H1 (cell line): ENCODE measurements at regions not wholly inside any gene's neighbourhood (a gene's known extent, or its start where the extent isn't known, plus 50 kb on each side); places are given as distances from the start of the nearest gene placed in this dataset.

Source experiments
- CTBP2 ChIP-seq: IDR thresholded peaks from 2 replicates; pipeline ENCODE4 v1.7.0; 2011; ENCODE audit warnings: borderline replicate concordance, mild to moderate bottlenecking, moderate library complexity, mixed read lengths, low read length; ENCODE audit not compliant: insufficient read depth, insufficient read length
- JUN ChIP-seq: IDR thresholded peaks from 2 replicates; pipeline ENCODE4 v1.6.1; 2011; ENCODE audit warnings: low read depth, mild to moderate bottlenecking, improper control_type of control experiment, low read length
- POU5F1 ChIP-seq: IDR thresholded peaks from 2 replicates; pipeline ENCODE4 v1.6.1; 2011; ENCODE audit warnings: low read depth, mild to moderate bottlenecking, low read length, moderate library complexity
- RXRA ChIP-seq: IDR thresholded peaks from 2 replicates; pipeline ENCODE4 v1.6.1; 2011; ENCODE audit warnings: low read depth, mild to moderate bottlenecking, low read length, moderate library complexity; ENCODE audit not compliant: insufficient read depth
- TEAD4 ChIP-seq: IDR thresholded peaks from 2 replicates; pipeline ENCODE4 v1.6.1; 2012; ENCODE audit warnings: low read depth, low read length, inconsistent platforms, mixed read lengths
- ZNF274 ChIP-seq: IDR thresholded peaks from 2 replicates; pipeline ENCODE4 v1.7.0; 2012; ENCODE audit warnings: low read length, borderline replicate concordance; ENCODE audit errors: extremely low read depth
- TF ChIP-seq, protein P1 (sequence below): fragments of 300-600 bp; sonication (generic); IDR thresholded peaks from 2 replicates; pipeline ENCODE4 v1.7.1; 2012; ENCODE audit warnings: low read length, moderate library complexity, mild to moderate bottlenecking, inconsistent platforms; ENCODE audit not compliant: insufficient replicate concordance

DNA sequence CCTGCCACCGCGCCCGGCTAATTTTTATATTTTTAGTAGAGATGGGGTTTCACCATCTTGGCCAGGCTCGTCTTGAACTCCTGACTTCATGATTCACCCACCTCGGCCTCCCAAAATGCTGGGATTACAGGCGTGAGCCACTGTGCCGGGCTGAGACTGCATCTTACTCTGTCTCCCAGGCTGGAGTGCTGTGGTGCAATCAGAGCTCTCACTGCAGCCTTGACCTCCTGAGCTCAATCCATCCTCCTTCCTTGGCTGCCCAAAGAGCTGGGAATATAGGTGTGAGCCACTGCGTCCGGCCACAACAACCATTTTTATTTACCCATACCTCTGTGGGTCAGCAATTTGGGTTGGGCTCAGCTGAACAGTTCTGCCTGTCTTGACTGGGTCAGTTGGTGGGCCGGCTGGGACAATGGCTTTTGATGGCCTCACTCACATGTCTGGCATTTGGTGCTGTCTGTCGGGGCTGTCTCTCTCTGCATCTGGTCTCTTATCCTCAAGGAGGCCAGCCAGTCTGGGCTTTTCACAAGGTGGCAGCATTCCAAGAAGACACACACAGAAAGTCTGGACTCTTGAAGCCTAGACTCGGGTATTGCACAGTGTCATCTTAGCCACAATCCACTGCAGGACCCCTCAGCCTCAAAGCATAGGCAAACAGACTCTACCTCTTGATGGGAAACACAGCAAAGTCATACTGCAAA lies 116.8 kb upstream of the GATA6 start (continued):
- TF ChIP-seq, protein P1, sequence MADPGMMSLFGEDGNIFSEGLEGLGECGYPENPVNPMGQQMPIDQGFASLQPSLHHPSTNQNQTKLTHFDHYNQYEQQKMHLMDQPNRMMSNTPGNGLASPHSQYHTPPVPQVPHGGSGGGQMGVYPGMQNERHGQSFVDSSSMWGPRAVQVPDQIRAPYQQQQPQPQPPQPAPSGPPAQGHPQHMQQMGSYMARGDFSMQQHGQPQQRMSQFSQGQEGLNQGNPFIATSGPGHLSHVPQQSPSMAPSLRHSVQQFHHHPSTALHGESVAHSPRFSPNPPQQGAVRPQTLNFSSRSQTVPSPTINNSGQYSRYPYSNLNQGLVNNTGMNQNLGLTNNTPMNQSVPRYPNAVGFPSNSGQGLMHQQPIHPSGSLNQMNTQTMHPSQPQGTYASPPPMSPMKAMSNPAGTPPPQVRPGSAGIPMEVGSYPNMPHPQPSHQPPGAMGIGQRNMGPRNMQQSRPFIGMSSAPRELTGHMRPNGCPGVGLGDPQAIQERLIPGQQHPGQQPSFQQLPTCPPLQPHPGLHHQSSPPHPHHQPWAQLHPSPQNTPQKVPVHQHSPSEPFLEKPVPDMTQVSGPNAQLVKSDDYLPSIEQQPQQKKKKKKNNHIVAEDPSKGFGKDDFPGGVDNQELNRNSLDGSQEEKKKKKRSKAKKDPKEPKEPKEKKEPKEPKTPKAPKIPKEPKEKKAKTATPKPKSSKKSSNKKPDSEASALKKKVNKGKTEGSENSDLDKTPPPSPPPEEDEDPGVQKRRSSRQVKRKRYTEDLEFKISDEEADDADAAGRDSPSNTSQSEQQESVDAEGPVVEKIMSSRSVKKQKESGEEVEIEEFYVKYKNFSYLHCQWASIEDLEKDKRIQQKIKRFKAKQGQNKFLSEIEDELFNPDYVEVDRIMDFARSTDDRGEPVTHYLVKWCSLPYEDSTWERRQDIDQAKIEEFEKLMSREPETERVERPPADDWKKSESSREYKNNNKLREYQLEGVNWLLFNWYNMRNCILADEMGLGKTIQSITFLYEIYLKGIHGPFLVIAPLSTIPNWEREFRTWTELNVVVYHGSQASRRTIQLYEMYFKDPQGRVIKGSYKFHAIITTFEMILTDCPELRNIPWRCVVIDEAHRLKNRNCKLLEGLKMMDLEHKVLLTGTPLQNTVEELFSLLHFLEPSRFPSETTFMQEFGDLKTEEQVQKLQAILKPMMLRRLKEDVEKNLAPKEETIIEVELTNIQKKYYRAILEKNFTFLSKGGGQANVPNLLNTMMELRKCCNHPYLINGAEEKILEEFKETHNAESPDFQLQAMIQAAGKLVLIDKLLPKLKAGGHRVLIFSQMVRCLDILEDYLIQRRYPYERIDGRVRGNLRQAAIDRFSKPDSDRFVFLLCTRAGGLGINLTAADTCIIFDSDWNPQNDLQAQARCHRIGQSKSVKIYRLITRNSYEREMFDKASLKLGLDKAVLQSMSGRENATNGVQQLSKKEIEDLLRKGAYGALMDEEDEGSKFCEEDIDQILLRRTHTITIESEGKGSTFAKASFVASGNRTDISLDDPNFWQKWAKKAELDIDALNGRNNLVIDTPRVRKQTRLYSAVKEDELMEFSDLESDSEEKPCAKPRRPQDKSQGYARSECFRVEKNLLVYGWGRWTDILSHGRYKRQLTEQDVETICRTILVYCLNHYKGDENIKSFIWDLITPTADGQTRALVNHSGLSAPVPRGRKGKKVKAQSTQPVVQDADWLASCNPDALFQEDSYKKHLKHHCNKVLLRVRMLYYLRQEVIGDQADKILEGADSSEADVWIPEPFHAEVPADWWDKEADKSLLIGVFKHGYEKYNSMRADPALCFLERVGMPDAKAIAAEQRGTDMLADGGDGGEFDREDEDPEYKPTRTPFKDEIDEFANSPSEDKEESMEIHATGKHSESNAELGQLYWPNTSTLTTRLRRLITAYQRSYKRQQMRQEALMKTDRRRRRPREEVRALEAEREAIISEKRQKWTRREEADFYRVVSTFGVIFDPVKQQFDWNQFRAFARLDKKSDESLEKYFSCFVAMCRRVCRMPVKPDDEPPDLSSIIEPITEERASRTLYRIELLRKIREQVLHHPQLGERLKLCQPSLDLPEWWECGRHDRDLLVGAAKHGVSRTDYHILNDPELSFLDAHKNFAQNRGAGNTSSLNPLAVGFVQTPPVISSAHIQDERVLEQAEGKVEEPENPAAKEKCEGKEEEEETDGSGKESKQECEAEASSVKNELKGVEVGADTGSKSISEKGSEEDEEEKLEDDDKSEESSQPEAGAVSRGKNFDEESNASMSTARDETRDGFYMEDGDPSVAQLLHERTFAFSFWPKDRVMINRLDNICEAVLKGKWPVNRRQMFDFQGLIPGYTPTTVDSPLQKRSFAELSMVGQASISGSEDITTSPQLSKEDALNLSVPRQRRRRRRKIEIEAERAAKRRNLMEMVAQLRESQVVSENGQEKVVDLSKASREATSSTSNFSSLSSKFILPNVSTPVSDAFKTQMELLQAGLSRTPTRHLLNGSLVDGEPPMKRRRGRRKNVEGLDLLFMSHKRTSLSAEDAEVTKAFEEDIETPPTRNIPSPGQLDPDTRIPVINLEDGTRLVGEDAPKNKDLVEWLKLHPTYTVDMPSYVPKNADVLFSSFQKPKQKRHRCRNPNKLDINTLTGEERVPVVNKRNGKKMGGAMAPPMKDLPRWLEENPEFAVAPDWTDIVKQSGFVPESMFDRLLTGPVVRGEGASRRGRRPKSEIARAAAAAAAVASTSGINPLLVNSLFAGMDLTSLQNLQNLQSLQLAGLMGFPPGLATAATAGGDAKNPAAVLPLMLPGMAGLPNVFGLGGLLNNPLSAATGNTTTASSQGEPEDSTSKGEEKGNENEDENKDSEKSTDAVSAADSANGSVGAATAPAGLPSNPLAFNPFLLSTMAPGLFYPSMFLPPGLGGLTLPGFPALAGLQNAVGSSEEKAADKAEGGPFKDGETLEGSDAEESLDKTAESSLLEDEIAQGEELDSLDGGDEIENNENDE, result no peak
- no peak for TF ChIP-seq POU5F1
- TF ChIP-seq JUN, result no peak
- TF ChIP-seq CTBP2, result no peak
- no peak for TF ChIP-seq RXRA
- no peak for TF ChIP-seq ZNF274
- no peak for TF ChIP-seq TEAD4
